Calu3 (cell line): ENCODE measurements at regions not wholly inside any gene's neighbourhood (a gene's known extent, or its start where the extent isn't known, plus 50 kb on each side); places are given as distances from the start of the nearest gene placed in this dataset.

Experiments used
- BruUV-seq: library from RNA; stranded (reverse); fragments of 400-500 nt; replicated peaks from 2 replicates; lab custom pipeline; 2021; lab: Mats Ljungman, UMichigan
- CTCF ChIA-PET: fragments of 300-600 bp; sonication (Branson Sonifier 250); formaldehyde crosslinking; loops from one replicate; lab custom pipeline; 2022; ENCODE audit warnings: antibody characterized with exemption; lab: Charles Lee
- DNase-seq: peaks from one replicate; pipeline ENCODE4 v3.0.0; 2022
- H3K27ac Mint-ChIP-seq: one replicate; pipeline ENCODE4 v1.8.0; 2022; ENCODE audit warnings: mixed read lengths; ENCODE audit not compliant: unreplicated experiment
- H3K27me3 Mint-ChIP-seq: one replicate; pipeline ENCODE4 v1.8.0; 2022; ENCODE audit warnings: mixed read lengths; ENCODE audit not compliant: unreplicated experiment
- H3K36me3 Mint-ChIP-seq: one replicate; pipeline ENCODE4 v1.8.0; 2022; ENCODE audit warnings: mild to moderate bottlenecking, moderate library complexity, mixed read lengths; ENCODE audit not compliant: insufficient read depth, unreplicated experiment
- H3K4me1 Mint-ChIP-seq: one replicate; pipeline ENCODE4 v1.8.0; 2022; ENCODE audit warnings: mild to moderate bottlenecking, low read depth, mixed read lengths; ENCODE audit not compliant: unreplicated experiment
- H3K4me3 Mint-ChIP-seq: one replicate; pipeline ENCODE4 v1.8.0; 2022; ENCODE audit warnings: mild to moderate bottlenecking, low read depth, moderate library complexity, mixed read lengths; ENCODE audit not compliant: unreplicated experiment
- H3K9me3 Mint-ChIP-seq: one replicate; pipeline ENCODE4 v1.8.0; 2022; ENCODE audit warnings: low read depth, mixed read lengths; ENCODE audit not compliant: unreplicated experiment
- CTCF ChIP-seq: fragments of 200-600 bp; IDR thresholded peaks from one replicate; pipeline ENCODE4 v1.8.0; 2022; ENCODE audit warnings: antibody characterized with exemption; ENCODE audit not compliant: unreplicated experiment
- intact Hi-C: fragments of 100-400 bp; cut with micrococcal nuclease; formaldehyde crosslinking; loops from one replicate; pipeline ENCODE4 v1.10.0; 2022; ENCODE audit not compliant: unreplicated experiment

GRCh38 chr5:167903659-167904058 lies 387.8 kb upstream of the WWC1 start:
- no peak overlapping the region for H3K4me3 Mint-ChIP-seq
- H3K9me3 Mint-ChIP-seq = no peaks in the 10 kb centered on the region
- peaks cover 83% of the 10 kb centered on the region for H3K27me3 Mint-ChIP-seq
- CTCF ChIA-PET = no interaction called here
- intact Hi-C loops = no loop called here
- no peak for DNase-seq
- H3K4me1 Mint-ChIP-seq = no peaks in the 10 kb centered on the region
- H3K36me3 Mint-ChIP-seq = no peaks in the 10 kb centered on the region
- no TSS peak for BruUV-seq
- TF ChIP-seq CTCF = no peak
- no peak overlapping the region for H3K27ac Mint-ChIP-seq

DNA sequence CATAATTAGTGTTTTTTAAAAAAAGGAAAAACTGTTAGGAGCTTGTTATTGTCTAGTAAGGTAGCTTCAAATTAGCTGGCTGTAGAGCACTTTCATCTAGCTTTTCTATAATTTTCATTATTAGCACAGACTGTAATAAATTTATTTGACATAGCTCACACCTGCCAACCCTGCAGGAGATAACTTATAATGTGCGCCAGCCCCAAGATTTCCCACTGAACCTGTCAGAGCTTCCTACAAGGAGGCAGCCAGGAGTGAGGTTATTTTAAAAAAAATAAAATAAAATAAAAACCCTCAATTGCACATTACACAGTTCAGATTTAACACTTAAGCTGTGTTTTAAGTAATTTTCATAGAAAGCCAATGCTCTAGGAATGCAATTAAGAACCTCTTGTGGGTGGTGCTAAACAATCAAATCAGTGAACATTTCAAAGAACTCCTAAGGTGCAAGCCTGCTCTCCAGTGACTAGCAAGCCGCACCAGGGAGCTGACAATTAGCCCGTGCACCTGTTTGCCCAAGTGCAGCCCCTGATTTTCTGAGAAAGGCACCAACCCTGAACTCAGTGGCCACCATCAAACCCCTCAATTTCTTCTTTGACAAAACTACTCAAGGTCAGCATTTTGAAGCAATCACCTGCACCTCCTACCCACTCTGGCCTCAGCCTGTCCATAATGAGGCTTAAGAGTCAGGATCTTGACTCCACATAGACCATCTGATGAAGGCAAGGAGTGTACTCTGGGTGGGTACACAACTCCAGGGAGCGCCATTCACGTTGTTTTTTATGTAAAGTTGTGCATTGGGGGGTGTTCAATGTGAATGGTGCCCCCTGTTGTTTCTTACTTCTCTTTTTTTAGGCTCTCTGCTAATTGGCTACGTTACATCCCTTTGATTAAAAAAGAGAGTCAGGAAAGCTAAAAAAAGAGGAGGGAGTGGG lies 385.3 kb upstream of the WWC1 start:
- H3K36me3 Mint-ChIP-seq = no peaks in the 10 kb centered on the region
- no peak for TF ChIP-seq CTCF
- CTCF ChIA-PET = no interaction called here
- no peak overlapping the region for H3K4me3 Mint-ChIP-seq
- peaks cover 83% of the 10 kb centered on the region for H3K27me3 Mint-ChIP-seq
- DNase-seq = no peak
- H3K4me1 Mint-ChIP-seq = no peaks in the 10 kb centered on the region
- no peak overlapping the region for H3K27ac Mint-ChIP-seq
- BruUV-seq = no TSS peak
- intact Hi-C loops = no loop called here
- H3K9me3 Mint-ChIP-seq = no peaks in the 10 kb centered on the region

- DNase-seq = no peak
- no peaks in the 10 kb centered on the region for H3K36me3 Mint-ChIP-seq
- TF ChIP-seq CTCF = no peak
- intact Hi-C loops = no loop called here
- BruUV-seq = no TSS peak
- no peak overlapping the region for H3K4me3 Mint-ChIP-seq
- no peak overlapping the region for H3K27ac Mint-ChIP-seq
- peaks cover 88% of the 10 kb centered on the region for H3K27me3 Mint-ChIP-seq
- CTCF ChIA-PET = interaction anchor here (0.8 kb wide), 1 partner anchor 62 kb away, joined by 11 read pairs; no protein-coding TSS in a partner anchor
- no peaks in the 10 kb centered on the region for H3K9me3 Mint-ChIP-seq
- H3K4me1 Mint-ChIP-seq = no peaks in the 10 kb centered on the region
These were observed 382.8 kb upstream of the WWC1 start for GRCh38 chr5:167908606-167909005.

GRCh38 chr5:167912941-167913665 lies 378.3 kb upstream of the WWC1 start:
- Mint-ChIP-seq H3K4me3 (no peak overlapping the region), H3K36me3 (no peaks in the 10 kb centered on the region), H3K27me3 (peaks cover 77% of the 10 kb centered on the region), H3K27ac (no peak overlapping the region), H3K9me3 (no peaks in the 10 kb centered on the region), H3K4me1 (no peaks in the 10 kb centered on the region)
- no peak for TF ChIP-seq CTCF
- intact Hi-C loops = no loop called here
- no TSS peak for BruUV-seq
- CTCF ChIA-PET = no interaction called here
- no peak for DNase-seq
